ENCODE measurements at regions not wholly inside any gene's neighbourhood (a gene's known extent, or its start where the extent isn't known, plus 50 kb on each side); places are given as distances from the start of the nearest gene placed in this dataset.

DNA sequence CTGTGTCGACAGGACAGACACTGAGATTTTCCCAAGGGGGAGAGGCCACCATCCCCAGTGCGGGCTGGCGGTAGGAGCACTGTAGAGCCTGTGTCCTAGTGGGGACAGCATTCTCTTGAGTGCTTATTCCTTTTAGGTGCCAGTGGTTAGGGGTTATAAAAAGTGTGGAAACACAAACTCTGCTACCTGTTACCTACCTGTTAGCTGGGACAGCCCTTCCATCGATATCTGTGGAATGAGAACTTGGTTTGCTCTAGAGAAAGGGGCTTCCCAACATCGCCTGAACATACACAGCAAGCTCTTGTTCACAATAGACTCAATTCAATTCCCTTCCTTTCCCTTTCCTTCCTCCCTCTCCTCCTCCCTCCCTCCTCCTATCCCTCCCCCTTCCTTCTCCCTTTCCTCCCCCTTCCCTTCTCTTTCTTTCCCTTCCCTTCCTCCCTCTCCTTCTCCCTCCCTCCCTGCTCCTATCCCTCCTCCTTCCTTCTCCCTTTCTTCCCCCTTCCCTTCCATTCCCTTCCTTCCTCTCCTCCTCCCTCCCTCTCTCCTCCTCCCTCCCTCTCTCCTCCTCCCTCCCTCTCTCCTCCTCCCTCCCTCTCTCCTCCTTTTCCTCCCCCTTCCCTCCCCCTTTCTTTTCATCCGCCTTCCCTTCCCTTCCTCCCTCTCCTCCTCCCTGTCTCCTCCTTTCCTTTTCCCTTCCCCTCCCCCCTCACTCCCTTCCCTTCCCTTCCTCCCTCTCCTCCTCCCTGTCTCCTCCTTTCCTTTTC, 188.5 kb downstream of the URI1 start:
- no peak for DNase-seq

DNA sequence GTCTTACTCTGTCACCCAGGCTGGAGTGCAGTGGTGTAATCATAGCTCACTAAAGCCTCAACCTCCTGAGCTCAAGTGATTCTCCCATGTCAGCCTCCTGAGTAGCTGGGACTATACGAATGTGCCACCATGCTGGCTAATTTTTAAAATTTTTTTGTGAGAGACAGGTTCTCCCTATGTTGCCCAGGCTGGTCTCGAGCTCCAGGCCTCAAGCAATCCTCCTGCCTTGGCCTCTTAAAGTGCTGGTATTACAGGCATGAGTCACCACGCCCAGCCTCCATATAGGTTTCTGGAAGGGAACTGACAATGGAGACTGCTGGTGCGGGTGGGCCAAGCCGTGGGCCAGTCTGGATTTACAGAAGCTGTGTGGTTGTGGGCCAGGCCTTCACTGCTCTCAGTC, 189.2 kb downstream of the URI1 start:
- DNase-seq: no peak

DNA sequence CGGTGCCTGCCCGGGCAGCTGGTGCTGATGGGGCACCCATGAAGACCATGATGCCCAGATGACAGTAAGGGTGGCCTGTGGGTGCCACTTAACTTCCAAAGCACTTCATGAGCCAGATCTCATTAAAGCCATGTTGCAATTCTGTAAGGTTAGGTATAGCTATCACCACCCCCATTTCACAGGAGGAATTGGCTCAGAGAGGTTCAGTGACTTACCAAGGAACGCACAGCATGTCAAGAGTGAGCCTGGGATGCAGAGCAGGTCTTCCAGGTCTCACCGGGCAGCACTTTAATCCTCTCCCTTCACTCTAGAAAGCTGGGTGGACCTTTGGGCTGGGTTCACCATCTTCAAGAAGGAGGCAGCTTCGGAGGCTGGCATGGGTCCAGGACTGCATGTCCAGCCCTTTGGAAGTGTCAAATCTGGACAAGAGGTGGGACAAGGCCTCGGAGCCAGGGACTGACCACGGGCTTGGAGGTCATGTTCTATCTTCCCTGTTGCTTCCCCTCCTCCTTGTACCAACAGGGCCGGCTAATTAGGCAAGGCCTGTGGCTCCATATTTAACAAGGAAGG, 189.8 kb downstream of the URI1 start:
- no peak for DNase-seq

GRCh38 chr19:30132343-30133075, 190.5 kb downstream of the URI1 start:
- no peak for DNase-seq

DNA sequence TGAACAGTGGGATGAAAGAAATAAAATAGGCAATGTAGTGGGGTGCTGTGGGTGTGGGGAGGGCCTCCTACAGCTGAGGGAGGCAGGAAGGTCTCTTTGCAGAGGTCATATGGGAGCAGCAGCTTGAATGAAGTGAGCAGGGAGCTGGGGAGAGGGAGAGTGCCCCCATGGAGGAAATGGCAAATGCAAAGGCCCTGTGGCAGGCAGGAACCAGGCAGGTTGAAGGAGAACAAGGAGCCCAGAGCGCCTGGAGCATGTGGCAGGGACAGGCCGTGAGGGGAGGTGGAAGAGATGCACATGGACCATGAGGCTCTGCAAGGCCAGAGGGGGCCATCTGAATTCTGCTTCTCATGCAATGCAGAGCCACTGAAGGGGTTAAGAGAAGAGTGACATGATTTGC, 191.8 kb downstream of the URI1 start:
- no peak for DNase-seq

DNA sequence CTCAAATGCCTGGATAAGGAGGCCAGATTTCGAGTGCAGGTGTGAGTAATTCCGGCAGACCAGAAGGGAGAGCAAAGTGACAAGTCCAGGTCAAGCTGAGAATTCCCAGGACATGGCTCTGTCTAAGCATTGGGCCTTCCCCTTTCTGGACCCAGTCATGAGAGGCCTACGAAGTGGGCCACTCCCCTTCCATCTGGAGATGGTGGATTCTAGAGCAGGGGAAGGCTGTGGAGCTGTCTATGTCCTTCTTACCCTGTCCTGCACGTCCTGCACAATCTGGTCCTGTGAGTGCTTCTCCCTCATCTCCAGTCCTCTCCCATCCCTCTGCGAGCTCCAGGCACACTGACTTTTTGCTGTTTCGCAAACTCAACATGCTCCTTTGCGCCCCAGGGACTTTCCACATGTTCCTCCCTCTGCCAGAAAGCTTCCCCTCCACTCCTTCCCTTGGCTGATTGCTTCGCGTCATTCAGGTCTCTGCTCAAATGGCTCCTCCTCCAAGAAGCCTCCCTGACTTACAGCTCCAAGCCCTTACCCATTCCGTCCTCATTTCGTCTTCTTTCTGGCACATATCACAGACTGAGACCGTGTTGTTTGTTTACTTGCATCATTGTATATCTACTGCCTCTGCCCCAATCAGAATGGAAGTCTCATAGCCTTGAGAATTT, 193.2 kb downstream of the URI1 start:
- no peak for DNase-seq

DNA sequence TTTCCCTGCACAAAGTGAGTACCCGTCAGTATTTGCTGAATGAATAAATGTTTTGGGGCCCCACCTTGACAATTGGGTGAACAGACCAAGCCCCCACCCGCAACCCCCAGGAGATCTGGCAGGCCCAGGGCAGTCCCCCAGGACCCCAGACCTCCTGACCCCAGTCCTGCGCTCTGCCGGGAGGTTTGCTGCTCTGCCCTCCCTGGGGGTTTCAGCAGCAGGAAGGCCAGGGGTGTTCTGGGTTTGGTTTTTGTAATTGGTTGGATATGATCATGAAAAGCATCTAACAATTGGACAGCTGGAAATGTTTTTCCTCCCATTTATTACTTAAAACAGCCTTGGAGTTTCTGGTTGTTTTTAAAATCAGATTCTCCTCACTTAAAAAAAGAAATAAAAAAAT, 193.8 kb downstream of the URI1 start:
- DNase-seq: no peak

DNA sequence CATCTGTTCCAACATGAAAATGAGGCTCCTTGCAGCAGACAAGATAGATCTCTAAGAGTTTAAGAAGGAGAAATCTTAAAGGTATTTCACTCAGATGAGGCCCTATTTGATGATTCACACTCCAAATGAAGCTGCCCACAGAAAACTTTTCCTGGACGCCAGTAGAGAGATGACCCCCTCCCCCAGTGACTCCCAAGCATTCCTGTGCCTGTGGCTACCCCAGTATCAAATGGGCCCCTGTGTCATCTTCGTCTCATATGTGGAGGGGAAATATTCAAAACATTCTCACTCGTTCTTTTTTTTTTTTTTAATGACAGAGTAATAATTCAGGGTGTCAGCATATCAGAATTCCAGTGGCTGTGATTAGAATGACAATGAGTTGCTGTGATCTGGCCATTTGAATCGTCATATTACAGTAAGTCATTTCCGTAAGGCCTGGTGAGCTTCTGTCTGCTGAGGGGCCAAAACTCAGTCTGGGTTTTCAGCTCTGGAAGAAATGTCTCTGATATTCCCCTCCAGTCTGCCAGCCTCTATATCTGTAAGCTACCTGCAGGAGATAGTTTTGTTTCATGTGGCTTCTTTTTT, 194.7 kb downstream of the URI1 start:
- DNase-seq: no peak

- DNase-seq: no peak
Observed at GRCh38 chr19:30137747-30138146, 195.7 kb downstream of the URI1 start.

DNA sequence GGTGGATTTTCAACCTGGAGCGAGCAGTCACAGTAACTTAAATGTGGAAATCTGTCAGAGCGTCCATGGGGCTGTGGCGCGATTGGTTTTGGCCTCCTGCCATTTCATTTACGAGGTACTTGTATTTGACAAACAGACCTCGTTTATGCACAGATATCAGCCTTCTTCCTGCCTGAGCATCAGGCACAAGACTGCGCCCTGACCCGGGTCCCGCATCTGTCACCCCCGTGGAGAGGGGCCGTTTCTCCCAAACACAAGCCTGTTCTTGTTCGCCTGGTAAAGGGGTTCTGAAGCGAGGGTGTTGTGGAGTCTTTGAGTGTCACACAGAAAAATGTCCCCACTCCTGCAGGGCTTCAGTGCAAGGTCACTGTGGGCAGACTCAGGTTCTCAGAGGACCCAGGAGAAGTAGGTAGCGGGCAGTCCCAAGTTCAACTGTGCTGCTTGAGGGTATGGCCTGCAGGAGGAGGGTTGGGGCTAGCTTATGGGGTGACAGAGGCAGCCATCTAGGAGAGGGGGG, 202.3 kb downstream of the URI1 start:
- no peak for DNase-seq

DNA sequence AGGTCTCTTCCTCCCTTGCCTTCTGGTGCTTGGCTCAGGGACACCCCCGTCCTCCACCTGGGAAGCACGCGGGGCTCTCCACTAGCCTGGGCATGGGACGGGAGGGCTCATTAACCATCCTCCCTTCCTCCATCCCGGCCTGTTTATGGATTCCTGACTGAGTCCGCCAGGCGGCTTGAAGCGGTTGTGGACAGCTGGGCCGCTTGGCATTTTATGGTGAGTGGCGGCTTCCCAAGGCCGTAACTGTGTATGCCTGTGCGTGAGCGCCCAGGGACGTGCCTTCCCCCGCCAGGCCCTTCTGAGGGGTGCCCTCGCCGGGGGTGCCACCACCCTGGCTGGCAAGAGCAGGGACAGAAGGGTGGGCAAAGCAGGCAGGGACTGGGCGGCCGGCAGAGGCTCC, 202.8 kb downstream of the URI1 start:
- no peak for DNase-seq

- no peak for DNase-seq
Observed at GRCh38 chr19:30145467-30145866, 203.4 kb downstream of the URI1 start.

GRCh38 chr19:30146346-30146745, 204.3 kb downstream of the URI1 start:
- DNase-seq: no peak

DNA sequence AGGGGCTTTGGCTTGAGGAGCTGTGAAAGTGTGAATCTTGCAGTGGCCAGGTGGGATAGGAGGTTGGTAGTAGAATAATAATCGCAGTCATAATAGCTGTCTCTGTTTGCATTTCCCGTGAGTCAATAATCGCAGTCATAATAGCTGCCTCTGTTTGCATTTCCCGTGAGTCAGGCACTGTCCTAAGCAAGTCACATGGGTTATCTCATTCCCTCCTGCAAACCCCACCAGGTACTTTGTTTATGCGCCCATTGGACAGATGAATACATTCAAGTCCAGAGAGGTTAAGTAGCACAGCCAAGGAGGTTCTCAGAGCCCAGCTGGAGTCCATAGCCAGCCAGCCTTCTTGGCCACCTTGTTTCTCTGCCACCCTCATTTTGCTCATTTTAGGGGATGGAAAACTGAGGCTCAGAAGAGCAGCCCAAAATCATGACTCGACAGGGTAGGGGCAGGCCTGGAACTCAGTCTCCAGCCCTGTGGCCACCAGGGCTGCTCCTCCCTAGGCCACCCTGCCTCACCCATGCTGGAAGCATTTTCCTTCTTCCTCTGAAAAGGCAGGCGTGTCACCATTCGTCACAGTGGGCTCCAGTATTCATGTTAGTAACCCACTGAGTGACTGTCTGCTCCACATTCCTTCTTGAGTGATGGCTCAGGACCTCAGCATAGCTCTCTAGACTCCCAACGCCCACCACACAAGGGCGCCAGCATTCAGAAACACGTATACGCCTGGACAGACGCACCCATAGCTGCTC, 206.2 kb downstream of the URI1 start:
- no peak for DNase-seq

DNA sequence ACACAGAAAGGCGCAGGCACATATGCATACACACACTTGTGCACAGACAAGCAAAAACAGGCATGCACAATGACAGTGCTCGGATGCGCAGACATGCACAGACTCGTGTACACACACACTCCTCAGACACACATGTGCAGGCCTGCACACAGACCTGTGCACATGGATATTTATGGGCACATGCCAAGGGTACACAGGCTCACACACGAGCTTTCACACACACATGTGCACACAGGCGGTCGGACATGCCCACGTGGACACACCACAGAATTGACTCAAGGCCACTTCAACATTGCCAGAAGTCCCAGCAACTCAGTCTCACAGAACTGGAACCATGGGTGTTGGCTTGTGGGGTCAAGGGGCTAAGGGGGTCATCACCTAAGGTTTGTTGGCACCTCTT, 206.8 kb downstream of the URI1 start:
- no peak for DNase-seq

- DNase-seq: no peak
Observed at GRCh38 chr19:30149300-30149699, 207.3 kb downstream of the URI1 start.

DNA sequence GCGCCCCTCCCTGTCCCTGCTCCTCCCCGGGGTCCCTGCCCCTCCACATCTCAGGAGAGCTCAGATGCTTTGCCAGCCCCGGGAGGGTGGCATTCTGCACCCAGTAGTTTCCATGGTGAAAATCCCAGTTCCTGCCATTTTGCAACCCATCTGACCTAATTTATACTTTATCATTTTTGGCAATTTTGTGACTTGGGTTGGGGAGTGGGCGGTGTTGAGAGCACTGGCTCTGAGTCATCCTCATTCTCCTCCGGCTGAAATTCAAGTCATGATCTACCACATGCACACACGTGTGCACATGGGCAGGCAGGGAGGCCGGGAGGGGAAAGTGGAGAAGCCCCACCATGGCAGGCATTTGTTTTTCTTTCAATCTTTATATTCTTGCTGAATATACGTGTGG, 208.6 kb downstream of the URI1 start:
- no peak for DNase-seq

- no peak for DNase-seq
Observed at GRCh38 chr19:30151081-30151480, 209.0 kb downstream of the URI1 start.

DNA sequence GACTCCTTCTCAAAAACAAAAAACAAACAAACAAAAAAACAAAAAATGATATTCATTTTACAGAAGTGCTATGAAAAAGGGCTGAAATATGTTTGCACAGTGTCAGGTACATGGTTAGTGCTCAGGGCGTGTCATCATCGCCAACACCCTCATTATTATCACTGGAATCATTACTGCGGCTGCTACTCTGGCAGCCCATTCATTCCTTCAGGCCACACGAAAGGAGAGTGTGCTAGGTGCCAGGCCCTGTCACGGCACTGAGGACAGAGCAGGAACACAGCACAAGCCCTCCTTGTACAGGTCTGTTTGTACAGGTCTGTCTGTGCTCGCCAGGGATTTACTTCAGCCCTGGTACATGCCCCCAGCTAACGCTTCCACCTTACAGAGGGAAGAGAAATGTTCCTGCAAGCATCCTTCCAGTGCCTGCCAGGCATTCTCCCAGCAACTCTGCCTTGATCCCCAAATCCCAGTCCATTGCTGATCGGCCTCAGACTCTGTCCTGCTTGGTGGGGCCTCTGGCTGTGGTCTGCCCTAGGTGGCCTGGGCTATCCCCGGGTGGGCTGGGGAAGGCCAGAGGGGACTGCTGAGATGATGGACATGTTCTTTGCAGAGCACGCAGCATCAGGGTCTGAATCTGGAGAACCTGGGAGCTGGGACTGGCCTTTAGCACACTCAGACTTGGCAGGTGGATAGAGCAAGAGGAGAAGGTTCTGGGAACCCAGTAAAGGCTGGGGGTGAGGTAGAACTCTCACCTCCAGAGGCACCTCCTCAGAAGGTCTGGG, 210.7 kb downstream of the URI1 start:
- DNase-seq: no peak

DNA sequence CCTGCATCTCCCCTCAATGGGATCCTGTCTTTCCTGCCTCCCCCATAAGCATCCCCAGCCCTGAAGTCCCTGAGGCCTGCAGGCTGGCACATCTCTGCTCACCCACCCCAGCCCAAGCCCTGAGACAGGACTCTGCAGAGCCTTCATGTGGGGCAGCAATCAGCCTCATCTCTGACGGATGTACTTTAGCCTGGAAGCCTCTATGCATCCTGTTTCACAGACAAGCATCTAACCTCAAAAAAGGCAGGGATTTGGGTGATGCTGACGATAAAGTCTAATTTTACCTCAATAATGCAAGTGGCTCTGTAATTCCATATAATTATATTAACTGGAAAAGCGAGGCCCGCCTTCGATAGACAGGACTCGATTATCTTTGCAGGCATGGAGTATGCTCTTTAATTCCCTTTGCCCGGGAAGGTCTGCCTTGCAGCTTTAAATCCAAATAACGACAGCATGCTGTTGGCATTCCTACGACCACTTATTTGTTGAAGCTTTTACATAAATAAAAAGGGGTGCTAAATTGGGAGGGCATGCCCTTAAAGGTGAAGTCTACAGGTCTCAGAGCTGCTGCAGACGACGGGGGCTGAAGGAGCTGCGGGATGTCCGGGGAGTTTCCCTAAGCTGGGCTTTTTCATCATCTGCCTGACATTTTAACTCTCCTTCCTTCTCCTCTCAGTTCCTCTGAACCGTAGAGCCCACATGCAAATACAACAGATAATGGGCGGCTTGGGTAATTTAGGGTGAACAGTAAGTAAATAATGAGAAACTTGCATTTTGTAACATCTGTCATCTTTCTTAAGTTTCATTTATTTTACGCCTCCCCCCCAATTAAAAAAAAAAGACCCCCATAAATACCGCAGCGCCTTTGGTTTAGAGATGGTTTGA, 211.5 kb downstream of the URI1 start:
- DNase-seq: no peak

Measured in NK-92 treated with Interleukin-12 subunit alpha and Interleukin-12 subunit beta, amount 100 ng/mL, for 24 hours (cell line).